Activated CD4-positive, alpha-beta T cell treated with anti-CD3 and anti-CD28 coated beads for 36 hours (primary cell): ENCODE measurements at regions not wholly inside any gene's neighbourhood (a gene's known extent, or its start where the extent isn't known, plus 50 kb on each side); places are given as distances from the start of the nearest gene placed in this dataset.

ENCODE experiments used
- ATAC-seq: fragments of 200-7000 bp; cut with Tn5 transposase; one replicate; pipeline ENCODE4 v1.10.0; 2021; ENCODE audit warnings: mild to moderate bottlenecking, moderate library complexity
- CTCF ChIA-PET: fragments of 350-600 bp; sonication (Branson Sonifier 250); formaldehyde crosslinking; loops from one replicate; lab custom pipeline; 2021; ENCODE audit warnings: antibody characterized with exemption; lab: Charles Lee
- POLR2A ChIA-PET: fragments of 350-600 bp; sonication (Branson Sonifier 250); formaldehyde crosslinking; loops from one replicate; lab custom pipeline; 2021; ENCODE audit warnings: antibody characterized with exemption, inconsistent platforms; lab: Charles Lee
- DNase-seq: peaks from one replicate; pipeline ENCODE4 v3.0.0-alpha.2; 2020
- H3K27ac Mint-ChIP-seq: one replicate; pipeline ENCODE4 v1.8.0; 2021; ENCODE audit warnings: mixed read lengths
- H3K27me3 Mint-ChIP-seq: one replicate; pipeline ENCODE4 v1.8.0; 2021; ENCODE audit warnings: mixed read lengths
- H3K36me3 Mint-ChIP-seq: one replicate; pipeline ENCODE4 v1.8.0; 2021; ENCODE audit warnings: low read depth, mixed read lengths
- H3K4me1 Mint-ChIP-seq: one replicate; pipeline ENCODE4 v1.8.0; 2021; ENCODE audit warnings: mixed read lengths
- H3K4me3 Mint-ChIP-seq: one replicate; pipeline ENCODE4 v1.8.0; 2021; ENCODE audit warnings: mild to moderate bottlenecking, moderate library complexity, mixed read lengths
- H3K9me3 Mint-ChIP-seq: one replicate; pipeline ENCODE4 v1.8.0; 2021; ENCODE audit warnings: low read depth, mixed read lengths
- intact Hi-C, 2 experiments: fragments of 100-400 bp; cut with DNase I in 1 of 2; cut with micrococcal nuclease in 1 of 2; formaldehyde crosslinking; loops; one replicate each; pipeline versions ENCODE4 v1.14.2 to v1.15.1; 2022 to 2024; cut with DNase I, micrococcal nuclease

DNA sequence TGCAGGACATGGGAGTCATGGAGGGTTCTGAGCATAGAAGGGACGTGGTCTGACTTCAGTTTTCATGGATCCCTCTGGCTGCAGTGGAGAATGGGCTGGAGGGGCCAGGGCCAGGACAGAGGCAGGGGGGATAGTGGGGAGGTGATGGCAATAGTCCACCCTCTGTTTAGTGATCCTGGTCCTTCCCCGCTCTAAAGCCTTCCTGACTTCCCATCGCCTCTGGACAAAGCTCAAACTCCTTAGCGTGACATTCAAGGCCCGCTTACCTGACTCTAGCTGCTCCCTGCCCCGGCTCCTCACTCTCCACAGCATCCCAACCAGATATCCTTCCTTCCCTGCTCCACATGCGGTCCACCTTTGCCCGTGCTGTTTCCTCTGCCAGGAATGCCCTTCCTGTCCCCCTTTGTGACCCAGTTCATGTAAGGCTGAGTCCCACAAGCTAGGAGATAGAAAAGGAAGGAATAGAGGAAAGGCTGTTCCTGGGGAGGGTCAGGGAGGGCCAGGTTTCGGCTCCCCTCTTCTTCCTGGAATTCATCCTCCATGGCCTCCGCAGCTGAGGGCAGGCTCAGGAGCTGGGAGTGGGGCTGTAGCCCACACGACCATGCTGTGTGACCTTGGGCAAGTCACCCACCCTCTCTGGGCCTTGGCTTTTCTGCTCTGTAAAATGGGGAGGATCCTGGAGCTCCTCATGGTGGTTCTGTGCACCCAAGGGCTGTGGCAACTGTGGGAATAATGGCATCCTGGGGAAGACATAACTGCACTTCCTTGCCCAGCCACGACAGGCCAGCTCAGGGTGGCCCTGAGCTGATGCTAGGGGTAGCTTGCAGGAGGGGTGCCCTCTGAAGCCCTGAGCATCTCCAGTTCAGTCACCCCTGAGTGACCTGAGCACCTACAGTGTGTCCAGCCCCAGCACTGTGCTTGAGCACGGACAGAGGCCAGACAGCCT lies 116.1 kb downstream of the CEBPB start:
- ChIA-PET CTCF (interaction anchor here (0.7 kb wide), 1 partner anchor 43 kb away, joined by 3 read pairs; no protein-coding TSS in a partner anchor), POLR2A (interaction anchor here (0.5 kb wide), 1 partner anchor 111 kb away, joined by 5 read pairs; no protein-coding TSS in a partner anchor)

DNA sequence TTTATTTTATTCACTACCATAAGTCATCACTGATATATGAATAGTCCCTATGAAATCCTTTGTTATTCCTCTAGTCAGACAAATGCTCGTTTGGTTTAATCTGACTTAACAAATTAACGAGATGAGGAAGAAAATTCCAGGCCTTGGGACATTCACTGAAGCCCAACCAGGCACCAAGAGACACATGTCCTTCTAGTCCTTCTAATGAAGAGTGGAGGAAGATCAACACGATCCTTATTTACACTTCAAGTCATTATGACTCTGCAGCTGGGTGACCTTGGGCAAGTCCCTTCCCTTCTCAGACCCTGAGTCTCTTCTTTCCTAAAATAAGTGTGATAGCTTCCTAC lies 117.5 kb downstream of the CEBPB start:
- intact Hi-C loops = no loop called here
- H3K27ac Mint-ChIP-seq = no peak overlapping the region
- no peaks in the 10 kb centered on the region for H3K27me3 Mint-ChIP-seq
- H3K4me1 Mint-ChIP-seq = no peaks in the 10 kb centered on the region
- no peaks in the 10 kb centered on the region for H3K9me3 Mint-ChIP-seq
- POLR2A ChIA-PET = no interaction called here
- CTCF ChIA-PET = interaction anchor here (1.0 kb wide), 1 partner anchor 125 kb away, joined by 3 read pairs; no protein-coding TSS in a partner anchor
- ATAC-seq (no peak), DNase-seq (no peak)
- H3K4me3 Mint-ChIP-seq = no peak overlapping the region
- H3K36me3 Mint-ChIP-seq = no peaks in the 10 kb centered on the region

More for the DNA sequence above, 116.1 kb downstream of the CEBPB start:
- no peak for ATAC-seq
- H3K27ac Mint-ChIP-seq = no peak overlapping the region
- no peaks in the 10 kb centered on the region for H3K4me1 Mint-ChIP-seq
- intact Hi-C loops = no loop called here
- H3K9me3 Mint-ChIP-seq = no peaks in the 10 kb centered on the region
- DNase-seq = no peak
- no peaks in the 10 kb centered on the region for H3K36me3 Mint-ChIP-seq
- peaks cover 2% of the 10 kb centered on the region for H3K27me3 Mint-ChIP-seq
- H3K4me3 Mint-ChIP-seq = no peak overlapping the region

DNA sequence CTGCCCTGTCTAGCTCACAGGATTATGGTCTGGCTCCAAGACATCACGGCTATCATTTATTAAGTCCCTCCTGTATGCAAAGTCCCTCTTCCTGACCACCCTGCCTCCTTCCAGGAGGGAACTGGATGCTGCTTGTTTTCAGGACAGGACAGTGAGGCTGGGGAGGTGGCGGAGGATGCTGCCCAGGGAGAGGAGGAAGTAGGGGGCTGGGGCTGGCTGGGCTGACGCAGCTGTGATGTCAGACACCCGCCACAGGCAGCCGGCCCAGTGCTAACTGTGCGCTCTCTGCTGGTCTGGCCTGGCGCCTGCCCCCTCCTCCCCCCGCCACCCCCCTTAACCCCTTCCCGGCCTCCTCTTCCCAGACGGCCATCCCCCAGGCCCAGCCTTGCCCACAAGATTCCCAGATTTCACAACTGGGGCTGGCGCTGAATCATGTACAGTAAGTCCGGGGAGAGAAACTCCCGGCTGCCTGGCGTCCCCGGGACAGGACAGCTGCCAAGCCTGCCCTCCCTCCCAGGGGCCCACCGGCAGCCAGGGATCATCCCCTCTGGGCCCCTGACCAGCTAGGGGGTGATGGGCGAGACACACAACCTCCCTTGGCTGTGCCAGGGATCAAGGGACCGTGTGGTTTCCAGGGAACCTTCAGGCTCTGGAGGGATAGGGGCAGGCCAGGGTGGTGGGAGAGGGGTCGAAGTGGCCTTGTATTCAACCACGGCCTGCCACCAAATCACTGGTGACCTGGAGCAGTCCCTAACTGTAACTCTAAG lies 118.1 kb downstream of the CEBPB start:
- POLR2A ChIA-PET = no interaction called here
- Mint-ChIP-seq H3K27me3 (peaks cover 2% of the 10 kb centered on the region), H3K36me3 (no peaks in the 10 kb centered on the region), H3K27ac (no peak overlapping the region), H3K4me1 (no peaks in the 10 kb centered on the region), H3K4me3 (no peak overlapping the region), H3K9me3 (no peaks in the 10 kb centered on the region)
- DNase-seq (no peak), ATAC-seq (peak; percentile 42)
- CTCF ChIA-PET = interaction anchor here (1.0 kb wide), 1 partner anchor 126 kb away, joined by 3 read pairs; no protein-coding TSS in a partner anchor
- intact Hi-C loops = no loop called here

DNA sequence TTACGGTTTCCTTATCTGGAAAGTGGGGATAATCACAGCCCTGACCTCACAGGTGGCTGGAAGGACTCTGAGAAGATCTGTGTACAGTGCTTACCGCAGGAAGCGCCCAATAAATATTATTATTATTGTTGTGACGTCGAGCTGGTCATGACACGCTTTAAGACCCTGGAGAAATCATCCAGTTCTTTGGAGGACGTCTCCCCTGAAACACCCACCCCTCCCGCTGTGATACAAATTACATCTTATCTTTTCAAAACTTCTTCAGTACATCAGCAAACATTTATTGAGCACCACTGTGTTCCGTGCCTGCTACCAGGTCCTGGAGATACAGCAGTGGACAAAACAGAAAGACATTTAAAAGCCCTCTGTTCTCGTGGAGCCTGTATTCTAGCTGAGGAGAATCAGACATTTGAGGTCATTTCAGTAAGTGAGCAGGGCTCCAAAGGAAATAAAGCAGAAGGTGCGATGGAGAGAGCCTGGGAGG lies 118.7 kb downstream of the CEBPB start:
- Mint-ChIP-seq H3K4me3 (no peak overlapping the region), H3K36me3 (no peaks in the 10 kb centered on the region), H3K9me3 (no peaks in the 10 kb centered on the region), H3K27me3 (peaks cover 5% of the 10 kb centered on the region), H3K4me1 (no peaks in the 10 kb centered on the region), H3K27ac (no peak overlapping the region)
- ATAC-seq (no peak), DNase-seq (no peak)
- CTCF ChIA-PET = no interaction called here
- intact Hi-C loops = no loop called here
- POLR2A ChIA-PET = no interaction called here

DNA sequence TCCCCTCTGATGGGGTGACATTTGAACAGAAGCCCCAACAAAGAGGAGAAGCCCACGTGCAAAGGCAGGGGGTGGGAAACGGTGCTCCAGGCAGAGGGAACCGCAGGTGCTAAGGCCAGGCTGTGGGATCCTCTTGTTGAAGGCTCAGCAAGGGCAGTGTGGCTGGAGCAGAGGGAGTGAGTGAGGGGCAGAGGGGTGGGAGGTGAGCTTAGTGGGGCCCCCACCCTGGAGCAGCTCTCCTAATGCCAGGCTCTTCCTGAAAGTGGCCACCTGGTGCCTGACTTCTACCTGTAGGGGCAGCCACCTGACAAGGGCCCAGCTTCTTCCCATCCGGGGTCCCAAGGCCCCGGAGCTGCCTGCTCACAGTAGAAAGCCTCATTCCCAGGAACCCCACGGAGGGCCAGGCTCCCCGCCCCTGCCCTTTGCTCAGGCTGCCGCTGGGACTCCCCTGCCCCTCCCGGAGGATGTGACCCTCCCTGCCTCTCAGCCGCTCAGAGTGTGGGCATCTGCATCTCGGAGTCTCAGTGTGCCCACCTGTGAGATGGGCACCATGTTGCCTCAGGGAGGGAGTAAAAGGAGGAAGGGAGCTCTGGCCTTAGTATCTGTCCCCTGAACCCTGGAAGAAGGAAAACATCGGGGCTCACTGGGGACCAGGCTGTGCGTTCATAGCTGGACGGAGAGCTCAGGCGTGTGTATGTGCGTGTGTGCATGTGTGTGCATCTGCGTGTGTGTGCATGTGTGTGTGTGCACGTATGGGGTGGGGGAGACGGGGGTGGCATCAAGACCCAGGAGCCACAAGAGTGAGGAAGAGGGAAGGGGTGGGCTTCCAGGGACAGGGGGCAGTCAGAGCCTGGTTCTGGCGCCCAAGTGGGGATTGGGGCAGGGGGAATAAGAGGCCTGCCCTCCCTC lies 119.4 kb downstream of the CEBPB start:
- ATAC-seq (no peak), DNase-seq (no peak)
- H3K4me1 Mint-ChIP-seq = no peaks in the 10 kb centered on the region
- no peaks in the 10 kb centered on the region for H3K36me3 Mint-ChIP-seq
- H3K27ac Mint-ChIP-seq = no peak overlapping the region
- no peaks in the 10 kb centered on the region for H3K9me3 Mint-ChIP-seq
- no peak overlapping the region for H3K4me3 Mint-ChIP-seq
- ChIA-PET CTCF (no interaction called here), POLR2A (no interaction called here)
- intact Hi-C loops = no loop called here
- peaks cover 10% of the 10 kb centered on the region for H3K27me3 Mint-ChIP-seq

DNA sequence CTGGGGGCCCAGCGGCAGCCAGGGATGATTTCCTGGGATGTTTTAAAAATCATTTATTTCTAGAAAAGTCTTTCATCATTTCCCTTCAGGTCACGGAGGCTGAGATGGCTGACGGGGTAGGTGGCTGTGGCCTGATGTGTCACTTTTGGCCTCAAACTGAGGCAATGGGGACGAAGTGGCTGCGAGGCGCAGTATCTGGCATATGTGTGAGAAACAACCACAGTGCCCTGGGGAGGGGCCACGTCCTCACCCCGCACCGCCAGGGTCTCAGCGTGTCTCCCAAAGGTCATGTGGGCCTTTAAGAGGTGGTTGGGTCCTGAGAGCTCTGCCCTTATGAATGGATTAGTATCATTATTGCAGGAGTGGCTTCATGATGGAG lies 120.0 kb downstream of the CEBPB start:
- CTCF ChIA-PET = no interaction called here
- no peak overlapping the region for H3K4me3 Mint-ChIP-seq
- peak overlapping the region; percentile 49 for H3K27ac Mint-ChIP-seq
- intact Hi-C loops = no loop called here
- ATAC-seq (no peak), DNase-seq (peak; percentile 27)
- H3K36me3 Mint-ChIP-seq = no peaks in the 10 kb centered on the region
- no peaks in the 10 kb centered on the region for H3K4me1 Mint-ChIP-seq
- POLR2A ChIA-PET = no interaction called here
- H3K9me3 Mint-ChIP-seq = no peaks in the 10 kb centered on the region
- H3K27me3 Mint-ChIP-seq = peaks cover 10% of the 10 kb centered on the region

DNA sequence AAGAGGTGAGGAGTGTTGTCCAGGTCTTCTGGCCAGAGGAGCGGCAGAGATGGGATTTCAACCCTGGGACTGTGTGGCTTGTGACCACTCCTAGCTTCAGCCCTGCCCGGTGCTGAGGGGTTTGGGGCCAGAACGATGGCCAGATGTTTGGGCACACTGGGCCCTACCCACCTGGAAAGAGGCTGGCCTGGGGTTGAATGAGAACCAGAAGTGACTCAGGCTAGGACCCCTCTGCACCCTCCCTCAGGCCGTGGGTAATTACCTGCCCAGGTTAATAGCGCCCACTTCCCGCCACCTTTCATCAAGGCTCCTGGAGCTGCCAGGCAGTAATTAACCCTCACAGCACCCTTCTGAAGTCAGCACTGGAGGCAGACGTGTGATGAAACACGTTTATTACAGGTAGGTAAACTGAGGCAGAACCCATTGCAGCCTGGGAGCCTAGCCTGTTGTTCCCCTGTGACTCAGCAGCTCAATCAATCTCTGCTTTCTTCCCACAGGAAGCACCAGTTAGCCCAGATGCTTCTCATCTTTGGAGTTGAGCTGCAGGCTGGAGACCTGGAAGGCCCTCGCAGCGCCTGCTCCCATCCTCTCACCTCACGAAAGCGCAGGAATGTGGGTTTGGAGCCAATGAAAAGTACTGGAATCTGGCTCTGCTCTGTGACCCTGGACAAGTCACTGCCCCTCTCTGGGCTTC lies 120.8 kb downstream of the CEBPB start:
- Mint-ChIP-seq H3K9me3 (no peaks in the 10 kb centered on the region), H3K27me3 (peaks cover 13% of the 10 kb centered on the region), H3K4me1 (no peaks in the 10 kb centered on the region), H3K36me3 (no peaks in the 10 kb centered on the region), H3K4me3 (no peak overlapping the region), H3K27ac (no peak overlapping the region)
- intact Hi-C loops = no loop called here
- ChIA-PET POLR2A (no interaction called here), CTCF (no interaction called here)
- DNase-seq = no peak
- no peak for ATAC-seq

DNA sequence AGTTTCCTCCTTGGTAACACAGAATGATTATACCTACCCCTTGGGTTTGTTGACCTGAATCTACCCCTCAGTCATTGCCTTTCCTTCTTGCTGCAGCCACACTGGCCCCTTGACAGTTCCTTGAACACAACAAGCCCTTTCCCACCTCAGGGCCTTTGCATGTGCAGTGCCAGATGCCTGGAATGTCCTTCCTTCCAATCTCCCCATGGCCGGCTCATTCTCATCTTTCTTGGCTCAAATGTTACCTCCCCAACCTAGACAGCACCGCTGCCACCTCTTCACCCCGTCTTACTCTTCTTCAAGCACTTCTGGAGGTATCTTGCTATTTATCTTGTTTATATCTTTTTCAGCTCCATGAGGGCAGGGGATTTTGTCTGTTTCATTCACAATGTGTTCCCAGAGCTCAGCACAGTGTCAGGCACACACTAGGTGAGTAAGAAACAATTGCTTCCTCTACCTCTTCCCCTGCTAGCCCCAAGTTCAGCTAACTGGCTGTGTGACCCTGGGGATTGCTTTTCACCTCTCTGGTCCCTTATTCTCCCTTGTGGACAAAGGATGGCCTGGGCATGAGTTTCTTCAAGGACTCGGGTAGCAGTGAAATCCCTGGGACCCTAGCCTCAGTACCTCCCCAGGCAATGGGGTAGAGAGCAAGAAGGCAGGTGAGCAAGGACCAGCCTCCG lies 121.5 kb downstream of the CEBPB start:
- Mint-ChIP-seq H3K4me1 (no peaks in the 10 kb centered on the region), H3K27ac (no peak overlapping the region), H3K27me3 (peaks cover 16% of the 10 kb centered on the region), H3K4me3 (no peak overlapping the region), H3K9me3 (no peaks in the 10 kb centered on the region), H3K36me3 (no peaks in the 10 kb centered on the region)
- ATAC-seq = no peak
- ChIA-PET POLR2A (no interaction called here), CTCF (no interaction called here)
- DNase-seq = no peak
- intact Hi-C loops = no loop called here

DNA sequence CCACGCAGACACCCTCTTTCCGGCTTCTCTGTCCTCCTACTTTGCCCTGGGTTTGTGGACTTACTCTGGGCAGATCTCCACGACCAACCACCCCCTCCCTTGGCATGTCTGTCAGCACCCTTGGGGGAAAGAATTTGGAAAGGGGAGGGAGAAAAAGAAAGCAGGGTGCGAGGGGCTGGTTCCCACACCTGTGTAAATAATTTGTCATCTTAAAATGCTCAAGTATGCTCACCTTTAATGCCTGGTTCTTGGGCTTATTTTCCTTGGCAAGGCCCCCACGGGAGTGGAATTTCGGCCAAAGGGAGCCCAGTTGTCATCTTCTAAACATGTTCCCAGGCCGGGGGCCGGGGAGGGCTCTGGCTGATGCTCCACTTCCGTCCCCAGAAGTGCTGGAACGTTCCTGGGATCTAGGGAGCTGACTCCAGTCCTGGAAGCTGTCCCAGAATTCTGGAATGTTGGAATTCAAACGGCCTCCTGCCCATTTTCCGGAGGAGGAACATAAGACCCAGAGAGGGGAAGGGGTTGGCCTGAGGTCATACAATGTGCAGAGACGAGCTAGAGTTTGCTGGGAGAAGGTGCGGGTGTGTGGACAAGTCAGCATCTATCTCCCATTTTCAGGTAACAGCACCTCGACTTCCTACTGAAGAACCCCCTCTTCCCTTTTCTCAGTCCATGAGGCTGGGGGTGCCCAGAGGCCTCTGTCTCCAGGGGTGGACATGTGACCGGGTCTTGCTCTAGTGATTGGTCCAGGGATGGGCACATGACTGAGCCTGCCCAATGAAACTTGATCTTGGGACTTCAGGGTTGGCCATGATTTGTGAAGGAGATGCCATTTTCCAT lies 122.3 kb downstream of the CEBPB start:
- ChIA-PET POLR2A (interaction anchor here (0.5 kb wide), 1 partner anchor 335 kb away, joined by 3 read pairs; no protein-coding TSS in a partner anchor), CTCF (interaction anchor here (0.7 kb wide), 1 partner anchor 171 kb away, joined by 3 read pairs; no protein-coding TSS in a partner anchor)
- H3K4me3 Mint-ChIP-seq = no peak overlapping the region
- H3K27ac Mint-ChIP-seq = no peak overlapping the region
- no peak for ATAC-seq
- H3K27me3 Mint-ChIP-seq = peaks cover 16% of the 10 kb centered on the region
- H3K4me1 Mint-ChIP-seq = no peaks in the 10 kb centered on the region
- H3K36me3 Mint-ChIP-seq = no peaks in the 10 kb centered on the region
- intact Hi-C loops = no loop called here
- no peak for DNase-seq
- no peaks in the 10 kb centered on the region for H3K9me3 Mint-ChIP-seq

DNA sequence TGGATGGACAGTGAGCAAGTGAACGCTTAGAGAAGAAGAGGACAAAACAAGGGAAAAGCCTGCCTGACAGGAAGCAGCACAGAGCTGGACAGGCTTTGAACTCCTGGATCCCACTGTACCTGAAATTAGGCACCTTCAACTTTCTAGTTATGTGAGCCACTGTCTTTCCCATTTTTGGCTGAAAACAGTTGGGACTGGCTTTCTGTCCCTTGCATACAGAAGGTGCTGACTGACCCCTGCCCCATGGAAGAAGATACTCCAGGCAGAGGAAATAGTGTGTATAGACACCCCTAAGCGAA lies 122.8 kb downstream of the CEBPB start:
- Mint-ChIP-seq H3K27me3 (peaks cover 16% of the 10 kb centered on the region), H3K9me3 (no peaks in the 10 kb centered on the region), H3K4me3 (no peak overlapping the region), H3K36me3 (no peaks in the 10 kb centered on the region), H3K27ac (no peak overlapping the region), H3K4me1 (no peaks in the 10 kb centered on the region)
- ATAC-seq (no peak), DNase-seq (no peak)
- intact Hi-C loops = no loop called here
- POLR2A ChIA-PET = interaction anchor here (0.5 kb wide), 1 partner anchor 336 kb away, joined by 3 read pairs; no protein-coding TSS in a partner anchor
- CTCF ChIA-PET = no interaction called here
